ENCODE measurements at regions not wholly inside any gene's neighbourhood (a gene's known extent, or its start where the extent isn't known, plus 50 kb on each side); places are given as distances from the start of the nearest gene placed in this dataset.

GRCh38 chr1:228851618-228852017, 116.3 kb downstream of the RHOU start:
- TF ChIP-seq CTCF (IDR thresholded peaks at IDR 0.05) (no peak), POLR2AphosphoS5 (IDR thresholded peaks at IDR 0.05) (no peak)
